GM23338 (cell line): ENCODE measurements at regions not wholly inside any gene's neighbourhood (a gene's known extent, or its start where the extent isn't known, plus 50 kb on each side); places are given as distances from the start of the nearest gene placed in this dataset.

Source experiments
- ATAC-seq: fragments of 200-7000 bp; cut with Tn5 transposase; 3 replicates; pipeline ENCODE4 v1.9.1; 2020
- DNase-seq: peaks from one replicate; pipeline ENCODE4 v3.0.0-alpha.2; 2015; ENCODE audit warnings: low spot score
- H2AFZ ChIP-seq: fragments of 200-600 bp; sonication (generic); 2 replicates; pipeline ENCODE4 v1.8.0; 2016; ENCODE audit warnings: antibody characterized with exemption, mild to moderate bottlenecking, moderate library complexity
- H3F3A ChIP-seq: fragments of 200-600 bp; sonication (generic); replicated peaks from 2 replicates; pipeline ENCODE4 v1.8.0; 2017; ENCODE audit warnings: antibody characterized with exemption, mixed run types, low read depth
- H3K27ac ChIP-seq: fragments of 200-600 bp; sonication (generic); 2 replicates; pipeline ENCODE4 v1.6.1; 2016; ENCODE audit warnings: low read depth
- H3K27me3 ChIP-seq: fragments of 200-600 bp; sonication (generic); 2 replicates; pipeline ENCODE4 v1.8.0; 2016; ENCODE audit warnings: mild to moderate bottlenecking, mixed run types, moderate library complexity; ENCODE audit not compliant: insufficient read depth
- H3K36me3 ChIP-seq: fragments of 200-600 bp; sonication (generic); 2 replicates; pipeline ENCODE4 v1.8.0; 2016; ENCODE audit warnings: mild to moderate bottlenecking; ENCODE audit not compliant: insufficient read depth
- H3K4me1 ChIP-seq: fragments of 200-600 bp; sonication (generic); 2 replicates; pipeline ENCODE4 v1.8.0; 2016; ENCODE audit warnings: mild to moderate bottlenecking, moderate library complexity; ENCODE audit not compliant: insufficient read depth
- H3K4me2 ChIP-seq: fragments of 200-600 bp; sonication (generic); 2 replicates; pipeline ENCODE4 v1.7.1; 2017; ENCODE audit warnings: mixed run types
- H3K4me3 ChIP-seq: fragments of 200-600 bp; sonication (generic); 2 replicates; pipeline ENCODE4 v1.6.1; 2016; ENCODE audit warnings: mixed run types
- H3K79me2 ChIP-seq: fragments of 200-600 bp; sonication (generic); replicated peaks from 2 replicates; pipeline ENCODE4 v1.8.0; 2017; ENCODE audit warnings: mild to moderate bottlenecking; ENCODE audit not compliant: insufficient read depth
- H3K9me2 ChIP-seq: fragments of 200-600 bp; sonication (generic); 2 replicates; pipeline ENCODE4 v1.8.0; 2017; ENCODE audit not compliant: insufficient read depth
- H4K20me1 ChIP-seq: fragments of 200-600 bp; sonication (generic); replicated peaks from 2 replicates; pipeline ENCODE4 v1.8.0; 2017; ENCODE audit warnings: mild to moderate bottlenecking; ENCODE audit not compliant: insufficient read depth
- H3K27ac Mint-ChIP-seq: 2 replicates; pipeline ENCODE4 v1.8.0; 2020; ENCODE audit warnings: inconsistent platforms, mild to moderate bottlenecking, moderate library complexity, mixed read lengths
- H3K27me3 Mint-ChIP-seq: 3 replicates; pipeline ENCODE4 v1.8.0; 2022; ENCODE audit warnings: low read depth, mild to moderate bottlenecking, moderate library complexity, mixed read lengths, inconsistent platforms; ENCODE audit not compliant: insufficient read depth, poor library complexity
- H3K36me3 Mint-ChIP-seq: 3 replicates; pipeline ENCODE4 v1.8.0; 2021; ENCODE audit warnings: low read depth, mild to moderate bottlenecking, inconsistent platforms, moderate library complexity, mixed read lengths
- H3K4me1 Mint-ChIP-seq: 3 replicates; pipeline ENCODE4 v1.8.0; 2020; ENCODE audit warnings: mild to moderate bottlenecking, inconsistent platforms, mixed read lengths
- H3K4me3 Mint-ChIP-seq: 3 replicates; pipeline ENCODE4 v1.8.0; 2021; ENCODE audit warnings: moderate library complexity, mild to moderate bottlenecking, inconsistent platforms, mixed read lengths
- H3K9me3 Mint-ChIP-seq: 3 replicates; pipeline ENCODE4 v1.8.0; 2020; ENCODE audit warnings: moderate library complexity, mild to moderate bottlenecking, inconsistent platforms, mixed read lengths
- CREB1 ChIP-seq: fragments of 250-450 bp; sonication (Bioruptor Pico); IDR thresholded peaks from 2 replicates; pipeline ENCODE4 v1.5.0; 2020; ENCODE audit warnings: low read depth, mild to moderate bottlenecking, moderate library complexity
- CTCF ChIP-seq, 2 experiments: fragments of 200-600 bp in 1 of 2; sonication (generic) in 1 of 2; conservative IDR thresholded peaks; 2 replicates each; pipeline versions ENCODE4 v1.5.1 to v1.6.1; 2016 to 2017; ENCODE audit warnings: antibody characterized with exemption in 2 of 2, low read depth in 2 of 2, mild to moderate bottlenecking in 2 of 2, moderate library complexity in 1 of 2
- EZH2 ChIP-seq: fragments of 200-600 bp; sonication (generic); IDR thresholded peaks from one replicate; pipeline ENCODE4 v1.8.0; 2017; ENCODE audit warnings: antibody characterized with exemption, mild to moderate bottlenecking, low read depth; ENCODE audit not compliant: unreplicated experiment
- EZH2phosphoT487 ChIP-seq: fragments of 200-600 bp; sonication (generic); IDR thresholded peaks from one replicate; pipeline ENCODE4 v1.8.1; 2018; ENCODE audit warnings: antibody characterized with exemption; ENCODE audit not compliant: unreplicated experiment
- JUNB ChIP-seq: IDR thresholded peaks from one replicate; pipeline ENCODE4 v1.6.1; 2016; ENCODE audit warnings: antibody characterized with exemption; ENCODE audit not compliant: unreplicated experiment
- NANOG ChIP-seq: IDR thresholded peaks from 2 replicates; pipeline ENCODE4 v1.6.1; 2016; ENCODE audit warnings: antibody characterized with exemption, borderline replicate concordance
- POLR2AphosphoS5 ChIP-seq: IDR thresholded peaks from 2 replicates; pipeline ENCODE4 v1.6.1; 2016; ENCODE audit warnings: antibody characterized with exemption, low read depth
- STAT1 ChIP-seq: IDR thresholded peaks from one replicate; pipeline ENCODE4 v1.6.1; 2016; ENCODE audit warnings: antibody characterized with exemption; ENCODE audit not compliant: unreplicated experiment
- ZNF114 ChIP-seq: fragments of 250-450 bp; sonication (Bioruptor Pico); IDR thresholded peaks from 2 replicates; pipeline ENCODE4 v1.5.0; 2020; ENCODE audit warnings: mild to moderate bottlenecking, moderate library complexity
- ZNF331 ChIP-seq: fragments of 250-450 bp; sonication (Bioruptor Pico); IDR thresholded peaks from 2 replicates; pipeline ENCODE4 v1.5.0; 2020; ENCODE audit warnings: low read depth, mild to moderate bottlenecking, moderate library complexity
- TF ChIP-seq, protein P1 (sequence below): IDR thresholded peaks from one replicate; pipeline ENCODE4 v1.6.1; 2018; ENCODE audit warnings: antibody characterized with exemption; ENCODE audit not compliant: unreplicated experiment
- TF ChIP-seq, protein P2 (sequence below): fragments of 250-450 bp; sonication (Bioruptor Pico); IDR thresholded peaks from 2 replicates; pipeline ENCODE4 v1.5.0; 2020; ENCODE audit warnings: mild to moderate bottlenecking, moderate library complexity
- TF ChIP-seq, protein P3 (sequence below): IDR thresholded peaks from 2 replicates; pipeline ENCODE4 v1.6.1; 2016; ENCODE audit warnings: antibody characterized with exemption

DNA sequence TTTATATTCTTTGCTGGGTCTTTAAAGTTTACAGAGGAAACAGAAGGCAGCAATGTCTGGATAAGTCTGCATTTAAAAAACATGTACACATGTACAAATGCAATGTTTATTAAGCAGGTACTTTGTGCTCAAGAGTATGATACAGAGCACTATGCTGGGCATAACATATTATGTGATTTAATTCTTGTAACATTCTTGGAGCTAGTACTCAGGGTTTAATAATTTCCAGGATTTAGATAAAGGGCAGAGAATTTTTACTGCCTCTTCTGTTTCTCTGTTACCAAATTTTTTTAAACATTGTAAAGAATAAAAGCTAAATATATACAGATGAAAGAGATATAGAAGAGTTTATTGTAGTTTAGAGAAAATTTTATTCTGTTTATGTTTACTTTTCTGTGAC is 152.7 kb downstream of the ZNF737 start:
- Histone ChIP-seq H3K27ac (no peak overlapping the region; the same call in 1 of the 2 replicates), H3K4me1 (peaks cover 7% of the 10 kb centered on the region; the same call in 1 of the 2 replicates), H3K9me2 (no peaks in the 10 kb centered on the region), H4K20me1 (peaks cover 73% of the 10 kb centered on the region), H2AFZ (no peak overlapping the region), H3K79me2 (peaks cover 99% of the 10 kb centered on the region), H3K4me3 (no peak overlapping the region), H3K36me3 (peaks cover 43% of the 10 kb centered on the region), H3F3A (no peaks in the 10 kb centered on the region), H3K27me3 (no peaks in the 10 kb centered on the region), H3K4me2 (no peak overlapping the region)
- DNase-seq = no peak
- no peak for TF ChIP-seq CTCF (conservative IDR thresholded peaks at IDR 0.05; ENCODE audit: low read depth in 2 of 2)
- no peak for TF ChIP-seq STAT1
- no peak for TF ChIP-seq ZNF114 (CRISPR knock-in tag)
- TF ChIP-seq, protein P1, sequence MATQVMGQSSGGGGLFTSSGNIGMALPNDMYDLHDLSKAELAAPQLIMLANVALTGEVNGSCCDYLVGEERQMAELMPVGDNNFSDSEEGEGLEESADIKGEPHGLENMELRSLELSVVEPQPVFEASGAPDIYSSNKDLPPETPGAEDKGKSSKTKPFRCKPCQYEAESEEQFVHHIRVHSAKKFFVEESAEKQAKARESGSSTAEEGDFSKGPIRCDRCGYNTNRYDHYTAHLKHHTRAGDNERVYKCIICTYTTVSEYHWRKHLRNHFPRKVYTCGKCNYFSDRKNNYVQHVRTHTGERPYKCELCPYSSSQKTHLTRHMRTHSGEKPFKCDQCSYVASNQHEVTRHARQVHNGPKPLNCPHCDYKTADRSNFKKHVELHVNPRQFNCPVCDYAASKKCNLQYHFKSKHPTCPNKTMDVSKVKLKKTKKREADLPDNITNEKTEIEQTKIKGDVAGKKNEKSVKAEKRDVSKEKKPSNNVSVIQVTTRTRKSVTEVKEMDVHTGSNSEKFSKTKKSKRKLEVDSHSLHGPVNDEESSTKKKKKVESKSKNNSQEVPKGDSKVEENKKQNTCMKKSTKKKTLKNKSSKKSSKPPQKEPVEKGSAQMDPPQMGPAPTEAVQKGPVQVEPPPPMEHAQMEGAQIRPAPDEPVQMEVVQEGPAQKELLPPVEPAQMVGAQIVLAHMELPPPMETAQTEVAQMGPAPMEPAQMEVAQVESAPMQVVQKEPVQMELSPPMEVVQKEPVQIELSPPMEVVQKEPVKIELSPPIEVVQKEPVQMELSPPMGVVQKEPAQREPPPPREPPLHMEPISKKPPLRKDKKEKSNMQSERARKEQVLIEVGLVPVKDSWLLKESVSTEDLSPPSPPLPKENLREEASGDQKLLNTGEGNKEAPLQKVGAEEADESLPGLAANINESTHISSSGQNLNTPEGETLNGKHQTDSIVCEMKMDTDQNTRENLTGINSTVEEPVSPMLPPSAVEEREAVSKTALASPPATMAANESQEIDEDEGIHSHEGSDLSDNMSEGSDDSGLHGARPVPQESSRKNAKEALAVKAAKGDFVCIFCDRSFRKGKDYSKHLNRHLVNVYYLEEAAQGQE = no peak
- no peak for TF ChIP-seq POLR2AphosphoS5
- TF ChIP-seq, protein P2, sequence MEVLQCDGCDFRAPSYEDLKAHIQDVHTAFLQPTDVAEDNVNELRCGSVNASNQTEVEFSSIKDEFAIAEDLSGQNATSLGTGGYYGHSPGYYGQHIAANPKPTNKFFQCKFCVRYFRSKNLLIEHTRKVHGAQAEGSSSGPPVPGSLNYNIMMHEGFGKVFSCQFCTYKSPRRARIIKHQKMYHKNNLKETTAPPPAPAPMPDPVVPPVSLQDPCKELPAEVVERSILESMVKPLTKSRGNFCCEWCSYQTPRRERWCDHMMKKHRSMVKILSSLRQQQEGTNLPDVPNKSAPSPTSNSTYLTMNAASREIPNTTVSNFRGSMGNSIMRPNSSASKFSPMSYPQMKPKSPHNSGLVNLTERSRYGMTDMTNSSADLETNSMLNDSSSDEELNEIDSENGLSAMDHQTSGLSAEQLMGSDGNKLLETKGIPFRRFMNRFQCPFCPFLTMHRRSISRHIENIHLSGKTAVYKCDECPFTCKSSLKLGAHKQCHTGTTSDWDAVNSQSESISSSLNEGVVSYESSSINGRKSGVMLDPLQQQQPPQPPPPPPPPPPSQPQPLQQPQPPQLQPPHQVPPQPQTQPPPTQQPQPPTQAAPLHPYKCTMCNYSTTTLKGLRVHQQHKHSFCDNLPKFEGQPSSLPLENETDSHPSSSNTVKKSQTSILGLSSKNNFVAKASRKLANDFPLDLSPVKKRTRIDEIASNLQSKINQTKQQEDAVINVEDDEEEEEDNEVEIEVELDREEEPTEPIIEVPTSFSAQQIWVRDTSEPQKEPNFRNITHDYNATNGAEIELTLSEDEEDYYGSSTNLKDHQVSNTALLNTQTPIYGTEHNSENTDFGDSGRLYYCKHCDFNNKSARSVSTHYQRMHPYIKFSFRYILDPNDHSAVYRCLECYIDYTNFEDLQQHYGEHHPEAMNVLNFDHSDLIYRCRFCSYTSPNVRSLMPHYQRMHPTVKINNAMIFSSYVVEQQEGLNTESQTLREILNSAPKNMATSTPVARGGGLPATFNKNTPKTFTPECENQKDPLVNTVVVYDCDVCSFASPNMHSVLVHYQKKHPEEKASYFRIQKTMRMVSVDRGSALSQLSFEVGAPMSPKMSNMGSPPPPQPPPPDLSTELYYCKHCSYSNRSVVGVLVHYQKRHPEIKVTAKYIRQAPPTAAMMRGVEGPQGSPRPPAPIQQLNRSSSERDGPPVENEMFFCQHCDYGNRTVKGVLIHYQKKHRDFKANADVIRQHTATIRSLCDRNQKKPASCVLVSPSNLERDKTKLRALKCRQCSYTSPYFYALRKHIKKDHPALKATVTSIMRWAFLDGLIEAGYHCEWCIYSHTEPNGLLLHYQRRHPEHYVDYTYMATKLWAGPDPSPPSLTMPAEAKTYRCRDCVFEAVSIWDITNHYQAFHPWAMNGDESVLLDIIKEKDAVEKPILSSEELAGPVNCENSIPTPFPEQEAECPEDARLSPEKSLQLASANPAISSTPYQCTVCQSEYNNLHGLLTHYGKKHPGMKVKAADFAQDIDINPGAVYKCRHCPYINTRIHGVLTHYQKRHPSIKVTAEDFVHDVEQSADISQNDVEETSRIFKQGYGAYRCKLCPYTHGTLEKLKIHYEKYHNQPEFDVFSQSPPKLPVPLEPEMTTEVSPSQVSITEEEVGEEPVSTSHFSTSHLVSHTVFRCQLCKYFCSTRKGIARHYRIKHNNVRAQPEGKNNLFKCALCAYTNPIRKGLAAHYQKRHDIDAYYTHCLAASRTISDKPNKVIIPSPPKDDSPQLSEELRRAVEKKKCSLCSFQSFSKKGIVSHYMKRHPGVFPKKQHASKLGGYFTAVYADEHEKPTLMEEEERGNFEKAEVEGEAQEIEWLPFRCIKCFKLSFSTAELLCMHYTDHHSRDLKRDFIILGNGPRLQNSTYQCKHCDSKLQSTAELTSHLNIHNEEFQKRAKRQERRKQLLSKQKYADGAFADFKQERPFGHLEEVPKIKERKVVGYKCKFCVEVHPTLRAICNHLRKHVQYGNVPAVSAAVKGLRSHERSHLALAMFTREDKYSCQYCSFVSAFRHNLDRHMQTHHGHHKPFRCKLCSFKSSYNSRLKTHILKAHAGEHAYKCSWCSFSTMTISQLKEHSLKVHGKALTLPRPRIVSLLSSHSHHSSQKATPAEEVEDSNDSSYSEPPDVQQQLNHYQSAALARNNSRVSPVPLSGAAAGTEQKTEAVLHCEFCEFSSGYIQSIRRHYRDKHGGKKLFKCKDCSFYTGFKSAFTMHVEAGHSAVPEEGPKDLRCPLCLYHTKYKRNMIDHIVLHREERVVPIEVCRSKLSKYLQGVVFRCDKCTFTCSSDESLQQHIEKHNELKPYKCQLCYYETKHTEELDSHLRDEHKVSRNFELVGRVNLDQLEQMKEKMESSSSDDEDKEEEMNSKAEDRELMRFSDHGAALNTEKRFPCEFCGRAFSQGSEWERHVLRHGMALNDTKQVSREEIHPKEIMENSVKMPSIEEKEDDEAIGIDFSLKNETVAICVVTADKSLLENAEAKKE = no peak
- TF ChIP-seq, protein P3, sequence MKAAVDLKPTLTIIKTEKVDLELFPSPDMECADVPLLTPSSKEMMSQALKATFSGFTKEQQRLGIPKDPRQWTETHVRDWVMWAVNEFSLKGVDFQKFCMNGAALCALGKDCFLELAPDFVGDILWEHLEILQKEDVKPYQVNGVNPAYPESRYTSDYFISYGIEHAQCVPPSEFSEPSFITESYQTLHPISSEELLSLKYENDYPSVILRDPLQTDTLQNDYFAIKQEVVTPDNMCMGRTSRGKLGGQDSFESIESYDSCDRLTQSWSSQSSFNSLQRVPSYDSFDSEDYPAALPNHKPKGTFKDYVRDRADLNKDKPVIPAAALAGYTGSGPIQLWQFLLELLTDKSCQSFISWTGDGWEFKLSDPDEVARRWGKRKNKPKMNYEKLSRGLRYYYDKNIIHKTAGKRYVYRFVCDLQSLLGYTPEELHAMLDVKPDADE = no peak
- no peak for TF ChIP-seq EZH2
- TF ChIP-seq JUNB = no peak
- no peak for TF ChIP-seq EZH2phosphoT487
- TF ChIP-seq ZNF331 (CRISPR knock-in tag) = no peak
- TF ChIP-seq NANOG = no peak
- no peak for TF ChIP-seq CREB1 (CRISPR knock-in tag)
- H3K27ac Mint-ChIP-seq = no peak overlapping the region
- no peaks in the 10 kb centered on the region for H3K27me3 Mint-ChIP-seq
- H3K4me3 Mint-ChIP-seq = no peak overlapping the region
- peaks cover 86% of the 10 kb centered on the region for H3K36me3 Mint-ChIP-seq
- no peaks in the 10 kb centered on the region for H3K9me3 Mint-ChIP-seq
- ATAC-seq = no peak
- peaks cover 8% of the 10 kb centered on the region for H3K4me1 Mint-ChIP-seq
